ENCODE measurements at regions not wholly inside any gene's neighbourhood (a gene's known extent, or its start where the extent isn't known, plus 50 kb on each side); places are given as distances from the start of the nearest gene placed in this dataset.

GRCh38 chr9:129285979-129286772 is 108.1 kb upstream of the IER5L start:
- H3K27me3 ChIP-seq: no peaks in the 10 kb centered on the region

GRCh38 chr9:129285382-129285781 is 107.3 kb upstream of the IER5L start:
- Histone ChIP-seq H3K36me3 (no peaks in the 10 kb centered on the region), H3K4me3 (no peak overlapping the region), H3K27ac (no peak overlapping the region), H3K27me3 (no peaks in the 10 kb centered on the region), H3K9ac (ENCODE audit: low read depth in 2 of 2, low read length in 2 of 2) (no peak overlapping the region), H3K9me3 (no peaks in the 10 kb centered on the region), H3K4me1 (no peaks in the 10 kb centered on the region)
- DNase-seq: no peak
- TF ChIP-seq CTCF (IDR thresholded peaks at IDR 0.05): no peak
- intact Hi-C loops (cut with DNase I): no loop called here

More at GRCh38 chr9:129285979-129286772, 108.1 kb upstream of the IER5L start:
- intact Hi-C loops (cut with DNase I): no loop called here
- Histone ChIP-seq H3K36me3 (no peaks in the 10 kb centered on the region), H3K4me3 (no peak overlapping the region), H3K9me3 (no peaks in the 10 kb centered on the region), H3K4me1 (no peaks in the 10 kb centered on the region), H3K27ac (no peak overlapping the region), H3K9ac (ENCODE audit: low read depth in 2 of 2, low read length in 2 of 2) (no peak overlapping the region)
- TF ChIP-seq CTCF (IDR thresholded peaks at IDR 0.05): no peak
- DNase-seq: no peak

- no peaks in the 10 kb centered on the region for H3K36me3 ChIP-seq
- H3K4me1 ChIP-seq: no peaks in the 10 kb centered on the region
- no peaks in the 10 kb centered on the region for H3K9me3 ChIP-seq
- H3K4me3 ChIP-seq: no peak overlapping the region
- intact Hi-C loops (cut with DNase I): no loop called here
- H3K27ac ChIP-seq: no peak overlapping the region
- H3K27me3 ChIP-seq: no peaks in the 10 kb centered on the region
- H3K9ac ChIP-seq (ENCODE audit: low read depth in 2 of 2, low read length in 2 of 2): no peak overlapping the region
- no peak for TF ChIP-seq CTCF (IDR thresholded peaks at IDR 0.05)
- DNase-seq: no peak
Observed at GRCh38 chr9:129284607-129285291, 106.7 kb upstream of the IER5L start.

- no peak for DNase-seq
- H3K9me3 ChIP-seq: no peaks in the 10 kb centered on the region
- no peaks in the 10 kb centered on the region for H3K4me1 ChIP-seq
- no peak for TF ChIP-seq CTCF (IDR thresholded peaks at IDR 0.05)
- no peak overlapping the region for H3K4me3 ChIP-seq
- H3K36me3 ChIP-seq: no peaks in the 10 kb centered on the region
- H3K27ac ChIP-seq: no peak overlapping the region
- H3K9ac ChIP-seq (ENCODE audit: low read depth in 2 of 2, low read length in 2 of 2): no peak overlapping the region
- intact Hi-C loops (cut with DNase I): no loop called here
- no peaks in the 10 kb centered on the region for H3K27me3 ChIP-seq
Observed at GRCh38 chr9:129283705-129284606, 105.9 kb upstream of the IER5L start.

GRCh38 chr9:129283291-129283691 is 105.2 kb upstream of the IER5L start:
- Histone ChIP-seq H3K4me3 (peak overlapping the region; percentile 17), H3K27me3 (no peaks in the 10 kb centered on the region), H3K36me3 (no peaks in the 10 kb centered on the region), H3K9ac (ENCODE audit: low read depth in 2 of 2, low read length in 2 of 2) (no peak overlapping the region), H3K27ac (no peak overlapping the region), H3K4me1 (no peaks in the 10 kb centered on the region), H3K9me3 (no peaks in the 10 kb centered on the region)
- DNase-seq: no peak
- intact Hi-C loops (cut with DNase I): no loop called here
- TF ChIP-seq CTCF (IDR thresholded peaks at IDR 0.05): no peak

Measured in colonic mucosa (tissue), 4 donors.